Muscle of leg (tissue), 3 donors: ENCODE measurements at regions not wholly inside any gene's neighbourhood (a gene's known extent, or its start where the extent isn't known, plus 50 kb on each side); places are given as distances from the start of the nearest gene placed in this dataset.
A peak's percentile ranks its signal among the peaks of the same experiment; 100 is the strongest.
"Not testable (repeated sequence)": the region's sequence is repeated elsewhere in the genome, so short reads cannot be mapped to it uniquely, and the experiment has no call there.

Experiments
- DNase-seq: peaks from one replicate; pipeline ENCODE4 v3.0.0; 2013
- H3K27ac ChIP-seq: one replicate; pipeline ENCODE4 v1.5.1; 2013; ENCODE audit warnings: mild to moderate bottlenecking, low read length, control low read depth
- H3K27me3 ChIP-seq: one replicate; pipeline ENCODE4 v1.6.1; 2013; ENCODE audit warnings: low read length; ENCODE audit not compliant: control insufficient read depth, insufficient read depth
- H3K36me3 ChIP-seq: one replicate; pipeline ENCODE4 v1.6.1; 2013; ENCODE audit warnings: low read length; ENCODE audit not compliant: control insufficient read depth, insufficient read depth
- H3K4me1 ChIP-seq: one replicate; pipeline ENCODE4 v1.6.1; 2013; ENCODE audit warnings: low read length; ENCODE audit not compliant: control insufficient read depth, insufficient read depth
- H3K4me3 ChIP-seq: one replicate; pipeline ENCODE4 v1.5.1; 2013; ENCODE audit warnings: low read length, control low read depth
- H3K9me3 ChIP-seq: replicated peaks from 2 replicates; pipeline ENCODE4 v1.6.1; 2013; ENCODE audit warnings: low read depth, low read length; ENCODE audit not compliant: control insufficient read depth
- WGBS: methylation state at CpG from one replicate; pipeline ENCODE4 v1.1.5; 2013; ENCODE audit warnings: missing lambda C conversion rate; ENCODE audit not compliant: insufficient coverage; 5-methylcytosine and 5-hydroxymethylcytosine counted together

DNA sequence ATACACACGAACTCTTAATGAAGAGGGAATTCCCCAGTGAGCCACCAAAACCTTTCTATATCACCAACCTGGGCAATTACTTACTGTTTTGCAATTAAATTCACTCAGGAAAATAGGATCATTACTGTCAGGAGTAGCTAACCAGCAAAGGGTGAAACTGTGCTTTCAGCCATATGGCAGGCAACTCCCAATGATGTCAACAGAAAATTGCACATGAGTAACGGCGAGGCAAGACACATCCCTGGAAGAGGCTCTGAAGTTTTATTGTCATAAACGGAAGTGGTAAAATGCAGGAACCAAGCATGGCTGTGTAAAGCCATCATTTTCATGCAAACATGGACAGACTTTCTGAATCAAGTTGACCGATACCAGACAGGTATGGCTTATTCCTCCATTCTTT is 548.9 kb upstream of the AUTS2 start:
- Histone ChIP-seq H3K27me3 (no peaks in the 10 kb centered on the region), H3K9me3 (peaks cover under 1% of the 10 kb centered on the region), H3K27ac (no peak overlapping the region), H3K36me3 (no peaks in the 10 kb centered on the region), H3K4me1 (peaks cover 6% of the 10 kb centered on the region), H3K4me3 (no peak overlapping the region)
- DNase-seq, result peak; percentile 54
- 7% methylated on average over 2 of the region's 5 CpGs for WGBS

DNA sequence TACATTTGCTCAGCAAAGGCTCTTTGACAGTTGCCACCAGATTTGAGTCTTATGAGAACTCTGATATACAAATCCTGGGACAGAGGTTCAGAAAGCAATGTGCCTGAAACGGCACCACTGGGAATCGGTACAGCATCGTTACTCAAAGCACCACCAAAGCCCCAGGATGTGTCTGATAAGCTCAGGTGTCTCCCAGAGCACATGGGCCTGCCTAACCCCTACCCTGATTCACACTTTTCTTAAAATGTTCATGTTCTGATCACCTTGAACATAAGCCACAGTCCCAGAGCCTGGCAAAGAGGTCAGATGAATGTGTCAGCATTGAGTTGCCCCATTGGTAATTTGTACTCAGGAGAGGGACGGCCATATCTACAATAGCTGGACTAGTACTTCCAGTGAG is 545.8 kb upstream of the AUTS2 start:
- H3K27ac ChIP-seq, result no peak overlapping the region
- 83% methylated on average over 4 of the region's 4 CpGs for WGBS
- H3K4me1 ChIP-seq, result peaks cover under 1% of the 10 kb centered on the region
- no peak overlapping the region for H3K4me3 ChIP-seq
- DNase-seq, result no peak
- no peaks in the 10 kb centered on the region for H3K9me3 ChIP-seq
- H3K36me3 ChIP-seq, result no peaks in the 10 kb centered on the region
- H3K27me3 ChIP-seq, result no peaks in the 10 kb centered on the region

DNA sequence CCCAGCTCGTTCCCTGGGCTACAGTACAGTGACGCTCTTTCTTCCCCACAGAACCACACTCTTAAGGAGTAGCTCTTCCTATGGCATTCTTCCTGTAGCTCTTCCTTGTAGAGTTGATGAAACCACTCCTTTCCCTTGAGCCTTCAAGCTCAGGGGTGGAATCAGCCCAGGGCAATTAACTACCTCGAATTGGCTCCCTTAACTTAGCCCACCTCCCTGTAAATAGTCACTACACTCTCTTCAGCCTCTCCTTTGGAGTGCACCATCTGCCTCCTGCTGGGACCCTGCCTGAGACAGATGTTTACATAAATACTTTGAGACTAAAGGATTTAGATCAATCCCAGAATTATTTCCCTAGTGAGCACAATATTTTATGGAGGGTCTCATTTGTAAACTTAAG is 537.8 kb upstream of the AUTS2 start:
- H3K4me1 ChIP-seq, result no peaks in the 10 kb centered on the region
- no peak overlapping the region for H3K4me3 ChIP-seq
- 30% methylated on average over 2 of the region's 3 CpGs for WGBS
- no peaks in the 10 kb centered on the region for H3K36me3 ChIP-seq
- DNase-seq, result peak; percentile 21
- H3K27ac ChIP-seq, result no peak overlapping the region
- H3K27me3 ChIP-seq, result no peaks in the 10 kb centered on the region
- peaks cover 5% of the 10 kb centered on the region for H3K9me3 ChIP-seq

DNA sequence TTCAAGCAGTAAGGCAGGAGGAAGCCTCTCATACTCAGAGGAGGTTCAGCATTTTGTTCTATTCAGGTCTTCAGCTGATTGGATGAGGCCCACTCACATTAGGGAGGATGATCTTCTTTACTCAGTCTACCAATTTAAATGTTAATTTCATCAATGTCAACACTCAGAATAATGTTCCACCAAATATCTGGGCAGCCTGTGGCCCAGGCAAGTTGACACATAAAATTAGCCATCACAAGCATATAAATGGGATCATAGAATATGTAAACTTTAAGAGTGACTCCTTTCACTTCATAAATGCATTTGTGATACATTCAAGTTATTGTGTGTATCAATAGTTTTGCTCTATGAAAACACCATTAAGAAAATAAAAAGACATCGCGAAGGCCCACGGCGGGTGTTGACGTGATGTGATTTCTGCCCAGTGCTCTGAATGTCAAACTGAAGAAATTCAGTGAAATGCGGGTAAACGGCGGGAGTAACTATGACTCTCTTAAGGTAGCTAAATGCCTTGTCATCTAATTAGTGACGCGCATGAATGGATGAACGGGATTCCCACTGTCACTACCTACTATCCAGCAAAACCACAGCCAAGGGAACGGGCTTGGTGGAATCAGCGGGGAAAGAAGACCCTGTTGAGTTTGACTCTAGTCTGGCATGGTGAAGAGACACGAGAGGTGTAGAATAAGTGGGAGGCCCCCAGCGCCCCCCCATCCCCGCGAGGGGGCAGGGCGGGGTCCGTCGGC is 536.1 kb upstream of the AUTS2 start:
- peak; percentile 71 for DNase-seq
- no peak overlapping the region for H3K4me3 ChIP-seq
- no peaks in the 10 kb centered on the region for H3K27me3 ChIP-seq
- H3K36me3 ChIP-seq, result no peaks in the 10 kb centered on the region
- H3K4me1 ChIP-seq, result no peaks in the 10 kb centered on the region
- WGBS, result 98% methylated on average over 7 of the region's 20 CpGs
- peaks cover 5% of the 10 kb centered on the region for H3K9me3 ChIP-seq
- no peak overlapping the region for H3K27ac ChIP-seq

DNA sequence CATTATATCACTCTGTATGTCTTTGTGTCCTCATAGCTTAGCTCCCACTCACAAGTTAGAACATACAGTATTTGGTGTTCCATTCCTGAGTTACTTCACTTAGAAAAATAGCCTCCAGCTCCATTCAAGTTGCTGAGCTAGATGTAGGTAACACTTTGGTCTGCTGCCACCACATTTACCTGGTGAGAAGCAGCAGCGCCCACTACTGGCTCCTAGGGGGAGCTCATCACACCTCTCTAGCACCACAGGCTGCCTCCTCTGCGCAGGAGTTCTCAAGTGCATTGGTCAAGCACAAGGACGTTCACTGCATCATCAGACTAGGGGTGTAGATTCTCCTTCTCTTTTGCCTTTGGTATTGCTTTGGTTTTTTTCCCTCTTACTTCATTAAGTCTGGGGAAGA is 530.9 kb upstream of the AUTS2 start:
- 0% methylated on average over 1 of the region's 3 CpGs for WGBS
- Histone ChIP-seq H3K27me3 (no peaks in the 10 kb centered on the region), H3K4me3 (no peak overlapping the region), H3K9me3 (peaks cover 7% of the 10 kb centered on the region), H3K36me3 (no peaks in the 10 kb centered on the region), H3K4me1 (no peaks in the 10 kb centered on the region), H3K27ac (no peak overlapping the region)
- no peak for DNase-seq

DNA sequence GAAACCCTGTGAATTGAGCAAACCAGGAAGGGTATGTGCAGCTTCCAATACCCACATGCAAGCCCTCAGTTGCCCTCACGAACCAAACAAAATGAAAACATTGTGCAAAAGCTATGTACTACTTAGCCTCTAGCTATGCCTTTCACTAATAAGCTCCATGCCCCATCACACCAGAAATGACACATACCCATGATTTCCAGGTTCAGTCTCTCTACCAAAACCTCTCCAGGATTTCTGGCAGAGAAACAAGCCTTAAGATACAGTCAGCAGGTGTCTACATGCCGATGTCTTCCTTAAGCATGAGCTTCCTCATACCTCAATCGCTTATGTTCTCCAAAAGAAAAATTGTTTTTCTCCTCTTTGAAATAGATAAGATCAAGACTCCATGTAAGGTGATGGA is 527.8 kb upstream of the AUTS2 start:
- Histone ChIP-seq H3K4me1 (no peaks in the 10 kb centered on the region), H3K36me3 (no peaks in the 10 kb centered on the region), H3K9me3 (peaks cover 7% of the 10 kb centered on the region), H3K27me3 (no peaks in the 10 kb centered on the region), H3K27ac (no peak overlapping the region), H3K4me3 (no peak overlapping the region)
- 67% methylated on average over 1 of the region's 3 CpGs for WGBS
- no peak for DNase-seq

DNA sequence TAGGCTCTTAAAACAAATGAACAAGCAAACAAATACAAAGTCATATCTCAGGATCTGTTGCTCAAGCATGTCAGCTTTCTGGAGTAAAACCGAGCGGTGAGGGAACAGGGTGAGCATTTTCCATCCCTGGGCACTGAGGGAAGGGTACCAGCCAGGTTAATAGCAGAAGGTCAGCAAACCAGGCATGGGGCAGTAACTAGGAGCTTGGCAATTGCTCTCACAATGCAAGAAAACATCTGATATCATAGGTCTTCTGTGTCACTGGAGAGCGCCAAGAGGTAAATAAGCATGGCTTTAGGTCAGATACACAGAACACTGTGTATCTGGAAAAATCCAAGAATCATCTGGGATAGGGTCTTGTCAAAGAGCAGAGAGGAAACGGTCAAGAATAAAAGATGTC is 521.7 kb upstream of the AUTS2 start:
- Histone ChIP-seq H3K36me3 (no peaks in the 10 kb centered on the region), H3K27ac (no peak overlapping the region), H3K27me3 (peaks cover 2% of the 10 kb centered on the region), H3K4me1 (peaks cover 3% of the 10 kb centered on the region), H3K9me3 (peaks cover 7% of the 10 kb centered on the region), H3K4me3 (no peak overlapping the region)
- DNase-seq, result no peak
- 94% methylated on average over 4 of the region's 4 CpGs for WGBS

DNA sequence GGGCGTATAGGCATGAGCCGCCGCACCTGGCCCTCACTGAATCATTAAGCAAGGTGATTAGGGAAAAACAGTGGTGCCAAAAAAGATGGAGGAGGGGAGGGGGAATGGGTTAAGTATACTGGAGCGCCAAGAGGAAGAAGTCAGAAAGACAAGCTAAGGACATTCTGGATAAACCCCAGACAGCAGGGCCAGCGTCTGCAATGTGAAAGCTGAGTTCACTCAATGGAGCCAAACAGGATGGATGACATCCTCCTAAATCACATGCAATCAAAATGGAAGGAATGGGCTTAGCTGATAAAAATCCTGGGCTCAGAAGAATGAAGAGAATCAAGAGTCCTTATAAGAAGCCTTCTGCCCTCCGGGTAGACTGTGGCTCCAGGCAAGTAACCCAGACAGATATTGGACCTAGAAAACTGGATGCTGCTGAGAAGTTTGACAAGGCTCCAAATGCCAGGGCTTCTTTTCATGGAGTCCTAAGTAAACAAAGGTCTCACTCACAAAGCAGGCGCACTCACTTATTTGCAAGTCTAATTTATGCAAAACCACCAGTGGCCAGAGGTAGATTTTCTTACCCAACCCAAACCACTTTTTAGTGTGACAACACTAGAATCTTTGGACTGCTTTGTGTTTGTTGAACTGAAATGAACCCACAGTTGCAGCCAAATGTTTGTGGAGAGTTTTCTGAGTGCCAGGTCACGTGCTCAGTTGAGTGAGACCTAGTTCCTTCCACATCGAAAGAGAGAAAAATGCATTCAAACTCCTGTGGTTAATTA is 519.1 kb upstream of the AUTS2 start:
- Histone ChIP-seq H3K9me3 (peaks cover 4% of the 10 kb centered on the region), H3K36me3 (no peaks in the 10 kb centered on the region), H3K27ac (no peak overlapping the region), H3K27me3 (peaks cover 2% of the 10 kb centered on the region), H3K4me1 (peaks cover 3% of the 10 kb centered on the region), H3K4me3 (no peak overlapping the region)
- WGBS, result 84% methylated on average over 5 of the region's 9 CpGs
- peak; percentile 91 for DNase-seq

DNA sequence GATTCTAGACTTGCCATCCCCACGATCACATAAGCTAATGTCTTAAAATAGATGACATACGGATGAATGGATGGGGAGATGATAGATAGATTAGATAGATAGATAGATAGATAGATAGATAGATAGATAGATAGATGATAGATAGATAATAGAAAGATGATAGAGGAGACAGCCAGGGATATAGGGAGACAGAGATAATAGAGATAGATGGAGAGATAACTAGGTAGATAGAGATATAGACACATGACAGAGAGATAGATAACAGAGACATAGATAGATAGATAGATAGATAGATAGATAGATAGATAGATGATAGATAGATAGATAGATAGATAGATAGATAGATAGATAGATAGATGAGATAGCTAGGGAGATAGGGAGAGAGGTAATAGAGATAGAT is 511.0 kb upstream of the AUTS2 start:
- not testable (repeated sequence) for H3K27ac ChIP-seq, H3K9me3 ChIP-seq, H3K4me1 ChIP-seq, H3K36me3 ChIP-seq, DNase-seq, H3K4me3 ChIP-seq, H3K27me3 ChIP-seq
- WGBS, result 100% methylated on average over 1 of the region's 2 CpGs

DNA sequence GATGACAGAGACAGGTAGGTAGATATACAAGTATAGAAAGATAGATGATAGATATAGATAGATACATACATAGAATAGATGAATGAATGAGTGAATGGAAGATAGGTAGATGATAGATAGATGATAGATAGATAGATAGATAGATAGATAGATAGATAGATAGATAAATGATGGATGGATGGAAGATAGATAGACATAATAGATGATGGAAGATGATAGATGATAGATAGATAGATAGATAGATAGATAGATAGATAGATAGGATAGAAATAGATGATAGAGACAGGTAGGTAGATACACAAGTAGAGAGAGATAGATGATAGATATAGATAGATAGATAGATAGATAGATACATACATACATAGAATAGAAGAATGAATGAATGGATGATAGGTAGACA is 510.1 kb upstream of the AUTS2 start:
- Histone ChIP-seq H3K27me3 (peaks cover 3% of the 10 kb centered on the region), H3K36me3 (no peaks in the 10 kb centered on the region), H3K4me1 (no peaks in the 10 kb centered on the region), H3K4me3 (no peak overlapping the region), H3K27ac (no peak overlapping the region), H3K9me3 (no peaks in the 10 kb centered on the region)
- no peak for DNase-seq
